ENCODE measurements at regions not wholly inside any gene's neighbourhood (a gene's known extent, or its start where the extent isn't known, plus 50 kb on each side); places are given as distances from the start of the nearest gene placed in this dataset.

DNA sequence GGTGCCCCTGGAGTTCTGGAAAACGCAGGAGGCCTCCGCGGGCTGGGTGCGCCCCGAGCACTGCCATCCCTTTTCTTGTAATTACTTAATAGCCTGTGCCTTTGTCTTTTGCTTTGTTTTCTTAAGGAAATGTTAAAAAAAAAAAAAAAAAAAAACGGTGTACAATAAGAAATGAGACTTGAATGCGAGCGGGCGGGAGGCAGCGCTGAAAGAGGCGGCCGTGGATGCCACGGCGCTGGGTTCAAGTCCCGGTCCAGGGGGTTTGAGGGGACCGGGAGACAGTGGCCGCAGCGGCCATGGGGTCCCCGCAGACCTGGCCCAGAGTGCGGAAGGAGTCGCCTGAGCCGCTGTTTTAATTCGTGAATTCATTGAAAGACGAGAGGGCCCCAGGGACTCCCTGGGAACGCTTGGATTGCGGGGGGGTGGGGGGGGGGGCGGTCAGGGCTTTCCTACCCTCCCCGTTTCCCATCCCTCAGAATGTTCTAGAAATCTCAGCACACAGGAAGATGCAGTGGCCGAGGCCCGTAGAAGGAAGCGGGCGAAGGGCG lies 349.2 kb upstream of the ARGLU1 start:
- TF ChIP-seq, protein P1, sequence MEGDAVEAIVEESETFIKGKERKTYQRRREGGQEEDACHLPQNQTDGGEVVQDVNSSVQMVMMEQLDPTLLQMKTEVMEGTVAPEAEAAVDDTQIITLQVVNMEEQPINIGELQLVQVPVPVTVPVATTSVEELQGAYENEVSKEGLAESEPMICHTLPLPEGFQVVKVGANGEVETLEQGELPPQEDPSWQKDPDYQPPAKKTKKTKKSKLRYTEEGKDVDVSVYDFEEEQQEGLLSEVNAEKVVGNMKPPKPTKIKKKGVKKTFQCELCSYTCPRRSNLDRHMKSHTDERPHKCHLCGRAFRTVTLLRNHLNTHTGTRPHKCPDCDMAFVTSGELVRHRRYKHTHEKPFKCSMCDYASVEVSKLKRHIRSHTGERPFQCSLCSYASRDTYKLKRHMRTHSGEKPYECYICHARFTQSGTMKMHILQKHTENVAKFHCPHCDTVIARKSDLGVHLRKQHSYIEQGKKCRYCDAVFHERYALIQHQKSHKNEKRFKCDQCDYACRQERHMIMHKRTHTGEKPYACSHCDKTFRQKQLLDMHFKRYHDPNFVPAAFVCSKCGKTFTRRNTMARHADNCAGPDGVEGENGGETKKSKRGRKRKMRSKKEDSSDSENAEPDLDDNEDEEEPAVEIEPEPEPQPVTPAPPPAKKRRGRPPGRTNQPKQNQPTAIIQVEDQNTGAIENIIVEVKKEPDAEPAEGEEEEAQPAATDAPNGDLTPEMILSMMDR (IDR thresholded peaks at IDR 0.05 in 2 of 3, conservative IDR thresholded peaks at IDR 0.05 in 1 of 3; ENCODE audit: borderline replicate concordance in 1 of 3, insufficient read depth in 1 of 3, low read depth in 2 of 3, low read length in 2 of 3), result no peak
- no peak for TF ChIP-seq POLR2AphosphoS5 (IDR thresholded peaks at IDR 0.05; ENCODE audit: low read depth, low read length)
- TF ChIP-seq POLR2A (IDR thresholded peaks at IDR 0.05; ENCODE audit: borderline replicate concordance, extremely low read depth, insufficient read depth, insufficient read length), result no peak
- TF ChIP-seq, protein P2, sequence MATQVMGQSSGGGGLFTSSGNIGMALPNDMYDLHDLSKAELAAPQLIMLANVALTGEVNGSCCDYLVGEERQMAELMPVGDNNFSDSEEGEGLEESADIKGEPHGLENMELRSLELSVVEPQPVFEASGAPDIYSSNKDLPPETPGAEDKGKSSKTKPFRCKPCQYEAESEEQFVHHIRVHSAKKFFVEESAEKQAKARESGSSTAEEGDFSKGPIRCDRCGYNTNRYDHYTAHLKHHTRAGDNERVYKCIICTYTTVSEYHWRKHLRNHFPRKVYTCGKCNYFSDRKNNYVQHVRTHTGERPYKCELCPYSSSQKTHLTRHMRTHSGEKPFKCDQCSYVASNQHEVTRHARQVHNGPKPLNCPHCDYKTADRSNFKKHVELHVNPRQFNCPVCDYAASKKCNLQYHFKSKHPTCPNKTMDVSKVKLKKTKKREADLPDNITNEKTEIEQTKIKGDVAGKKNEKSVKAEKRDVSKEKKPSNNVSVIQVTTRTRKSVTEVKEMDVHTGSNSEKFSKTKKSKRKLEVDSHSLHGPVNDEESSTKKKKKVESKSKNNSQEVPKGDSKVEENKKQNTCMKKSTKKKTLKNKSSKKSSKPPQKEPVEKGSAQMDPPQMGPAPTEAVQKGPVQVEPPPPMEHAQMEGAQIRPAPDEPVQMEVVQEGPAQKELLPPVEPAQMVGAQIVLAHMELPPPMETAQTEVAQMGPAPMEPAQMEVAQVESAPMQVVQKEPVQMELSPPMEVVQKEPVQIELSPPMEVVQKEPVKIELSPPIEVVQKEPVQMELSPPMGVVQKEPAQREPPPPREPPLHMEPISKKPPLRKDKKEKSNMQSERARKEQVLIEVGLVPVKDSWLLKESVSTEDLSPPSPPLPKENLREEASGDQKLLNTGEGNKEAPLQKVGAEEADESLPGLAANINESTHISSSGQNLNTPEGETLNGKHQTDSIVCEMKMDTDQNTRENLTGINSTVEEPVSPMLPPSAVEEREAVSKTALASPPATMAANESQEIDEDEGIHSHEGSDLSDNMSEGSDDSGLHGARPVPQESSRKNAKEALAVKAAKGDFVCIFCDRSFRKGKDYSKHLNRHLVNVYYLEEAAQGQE (IDR thresholded peaks at IDR 0.05; ENCODE audit: low read depth), result no peak
- TF ChIP-seq EZH2 (IDR thresholded peaks at IDR 0.05), result no peak
- TF ChIP-seq, protein P3, sequence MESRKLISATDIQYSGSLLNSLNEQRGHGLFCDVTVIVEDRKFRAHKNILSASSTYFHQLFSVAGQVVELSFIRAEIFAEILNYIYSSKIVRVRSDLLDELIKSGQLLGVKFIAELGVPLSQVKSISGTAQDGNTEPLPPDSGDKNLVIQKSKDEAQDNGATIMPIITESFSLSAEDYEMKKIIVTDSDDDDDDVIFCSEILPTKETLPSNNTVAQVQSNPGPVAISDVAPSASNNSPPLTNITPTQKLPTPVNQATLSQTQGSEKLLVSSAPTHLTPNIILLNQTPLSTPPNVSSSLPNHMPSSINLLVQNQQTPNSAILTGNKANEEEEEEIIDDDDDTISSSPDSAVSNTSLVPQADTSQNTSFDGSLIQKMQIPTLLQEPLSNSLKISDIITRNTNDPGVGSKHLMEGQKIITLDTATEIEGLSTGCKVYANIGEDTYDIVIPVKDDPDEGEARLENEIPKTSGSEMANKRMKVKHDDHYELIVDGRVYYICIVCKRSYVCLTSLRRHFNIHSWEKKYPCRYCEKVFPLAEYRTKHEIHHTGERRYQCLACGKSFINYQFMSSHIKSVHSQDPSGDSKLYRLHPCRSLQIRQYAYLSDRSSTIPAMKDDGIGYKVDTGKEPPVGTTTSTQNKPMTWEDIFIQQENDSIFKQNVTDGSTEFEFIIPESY (IDR thresholded peaks at IDR 0.05; ENCODE audit: extremely low read depth, insufficient replicate concordance, low read length), result no peak
- TF ChIP-seq, protein P4, sequence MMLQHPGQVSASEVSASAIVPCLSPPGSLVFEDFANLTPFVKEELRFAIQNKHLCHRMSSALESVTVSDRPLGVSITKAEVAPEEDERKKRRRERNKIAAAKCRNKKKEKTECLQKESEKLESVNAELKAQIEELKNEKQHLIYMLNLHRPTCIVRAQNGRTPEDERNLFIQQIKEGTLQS (IDR thresholded peaks at IDR 0.05), result no peak
- no peak for TF ChIP-seq CEBPB (IDR thresholded peaks at IDR 0.05; ENCODE audit: low read depth)
